Spinal cord (tissue), 9 donors: ENCODE measurements at regions not wholly inside any gene's neighbourhood (a gene's known extent, or its start where the extent isn't known, plus 50 kb on each side); places are given as distances from the start of the nearest gene placed in this dataset.

Experiments
- DNase-seq, 6 donors: peaks; one replicate each; pipeline versions ENCODE4 v3.0.0 to v3.0.0-alpha.2; 2013 to 2015; ENCODE audit warnings: low spot score in 6 of 6, low read depth in 4 of 6
- H3K27ac ChIP-seq: one replicate; pipeline ENCODE4 v1.5.1; 2013; ENCODE audit warnings: low read depth, low read length, control low read depth
- H3K27me3 ChIP-seq: one replicate; pipeline ENCODE4 v1.6.1; 2013; ENCODE audit warnings: low read length; ENCODE audit not compliant: control insufficient read depth, insufficient read depth
- H3K36me3 ChIP-seq: one replicate; pipeline ENCODE4 v1.6.1; 2013; ENCODE audit warnings: low read length; ENCODE audit not compliant: control insufficient read depth, insufficient read depth
- H3K4me1 ChIP-seq: one replicate; pipeline ENCODE4 v1.6.1; 2013; ENCODE audit warnings: low read length; ENCODE audit not compliant: control insufficient read depth, insufficient read depth
- H3K4me3 ChIP-seq: one replicate; pipeline ENCODE4 v1.5.1; 2013; ENCODE audit warnings: low read depth, low read length, control low read depth
- H3K9me3 ChIP-seq: one replicate; pipeline ENCODE4 v1.6.1; 2013; ENCODE audit warnings: low read length; ENCODE audit not compliant: control insufficient read depth, insufficient read depth
- WGBS: methylation state at CpG from one replicate; pipeline ENCODE4 v1.1.5; 2013; ENCODE audit warnings: missing lambda C conversion rate; ENCODE audit not compliant: insufficient coverage; 5-methylcytosine and 5-hydroxymethylcytosine counted together
- donor health status: healthy.

DNA sequence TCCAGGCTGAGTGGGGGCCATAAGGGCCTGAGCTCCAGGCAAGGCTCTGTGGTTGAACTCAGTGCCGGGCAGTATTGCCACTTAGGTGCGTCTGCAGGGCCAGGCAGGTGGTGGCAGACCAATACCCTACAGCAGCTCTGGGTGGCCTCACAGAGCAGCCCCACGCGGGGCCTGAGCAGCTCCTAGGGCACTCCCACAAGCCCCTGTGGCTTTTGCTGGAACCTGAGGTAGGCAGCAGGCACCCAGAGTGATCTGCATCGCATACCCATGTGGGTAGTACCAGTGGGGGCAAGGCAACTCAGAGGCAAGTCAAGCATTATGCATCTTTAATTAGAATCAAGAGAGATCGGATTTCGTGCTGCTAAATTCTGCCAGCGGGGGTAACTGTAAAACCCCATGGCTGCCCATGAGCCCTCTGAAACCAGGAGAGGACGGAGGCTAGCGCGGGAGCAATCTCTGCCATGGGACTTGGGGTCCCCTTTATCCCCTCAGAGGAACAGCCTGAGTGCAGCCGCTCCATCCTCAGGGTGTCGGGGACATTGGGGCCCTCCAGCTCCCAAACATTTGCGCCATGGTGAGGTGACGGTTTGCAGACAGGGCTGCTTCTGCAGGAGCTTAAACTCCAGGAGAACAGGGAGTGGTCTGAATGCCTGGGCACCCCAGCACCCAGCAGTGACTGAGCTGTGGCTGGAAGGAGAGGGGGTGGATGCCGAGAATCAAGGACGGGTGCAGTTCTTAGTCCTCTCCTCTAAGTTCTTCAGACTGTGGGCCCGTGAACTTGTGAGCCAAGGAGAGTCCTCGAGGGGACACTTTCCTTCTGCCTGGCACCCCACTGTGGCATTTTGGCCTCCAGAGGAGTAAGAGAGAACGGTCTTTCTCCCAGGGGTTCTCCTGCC lies 62.4 kb upstream of the PCSK6 start:
- DNase-seq, result no peak
- 89% methylated on average over 19 of the region's 20 CpGs for WGBS
- H3K36me3 ChIP-seq, result no peaks in the 10 kb centered on the region
- no peaks in the 10 kb centered on the region for H3K4me1 ChIP-seq
- H3K27ac ChIP-seq, result no peak overlapping the region
- no peak overlapping the region for H3K4me3 ChIP-seq
- H3K9me3 ChIP-seq, result no peaks in the 10 kb centered on the region
- H3K27me3 ChIP-seq, result no peaks in the 10 kb centered on the region

DNA sequence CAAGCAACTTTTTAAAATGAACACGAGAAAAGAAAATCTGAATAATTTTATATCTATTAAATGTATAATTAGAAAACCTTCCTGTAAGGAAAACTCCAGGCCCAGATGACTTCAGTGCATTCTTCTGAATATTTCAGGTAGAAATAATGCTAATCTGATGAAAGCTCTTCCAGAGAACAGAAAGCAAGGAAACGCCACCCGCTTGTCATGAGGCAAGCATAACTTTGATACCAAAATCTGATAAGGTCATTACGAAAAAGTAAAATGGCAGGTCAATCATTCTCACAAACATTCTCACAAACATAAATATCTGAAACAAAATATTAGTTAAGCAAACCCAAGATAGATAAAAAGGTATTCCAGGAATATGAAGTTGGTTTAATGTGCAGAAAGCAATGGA lies 60.6 kb upstream of the PCSK6 start:
- WGBS, result 100% methylated on average over 1 of the region's 4 CpGs
- Histone ChIP-seq H3K27me3 (no peaks in the 10 kb centered on the region), H3K4me3 (no peak overlapping the region), H3K36me3 (no peaks in the 10 kb centered on the region), H3K4me1 (no peaks in the 10 kb centered on the region), H3K27ac (no peak overlapping the region), H3K9me3 (no peaks in the 10 kb centered on the region)
- no peak for DNase-seq

DNA sequence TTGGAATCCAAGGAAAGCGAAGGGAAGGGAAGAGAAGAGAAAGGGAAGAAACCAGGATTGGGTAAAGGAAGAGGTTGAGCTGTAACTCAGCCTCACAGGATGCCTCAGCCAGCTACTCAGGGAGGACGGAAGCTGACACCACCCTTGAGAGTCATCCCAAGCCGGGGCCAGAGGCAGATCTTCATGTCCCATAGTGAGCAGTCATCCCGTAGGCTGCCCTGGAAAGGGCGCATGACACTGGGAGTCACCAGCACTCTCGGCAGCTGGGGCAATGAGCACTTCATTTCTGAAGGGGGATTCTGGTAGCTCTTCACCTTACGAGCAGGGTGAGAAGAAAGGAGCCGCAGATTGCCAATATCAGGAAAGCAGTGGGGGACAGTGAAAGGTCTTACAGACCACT lies 60.1 kb upstream of the PCSK6 start:
- DNase-seq, result no peak
- 70% methylated on average over 7 of the region's 8 CpGs for WGBS
- no peak overlapping the region for H3K27ac ChIP-seq
- no peaks in the 10 kb centered on the region for H3K4me1 ChIP-seq
- no peaks in the 10 kb centered on the region for H3K9me3 ChIP-seq
- no peak overlapping the region for H3K4me3 ChIP-seq
- H3K27me3 ChIP-seq, result no peaks in the 10 kb centered on the region
- H3K36me3 ChIP-seq, result no peaks in the 10 kb centered on the region

DNA sequence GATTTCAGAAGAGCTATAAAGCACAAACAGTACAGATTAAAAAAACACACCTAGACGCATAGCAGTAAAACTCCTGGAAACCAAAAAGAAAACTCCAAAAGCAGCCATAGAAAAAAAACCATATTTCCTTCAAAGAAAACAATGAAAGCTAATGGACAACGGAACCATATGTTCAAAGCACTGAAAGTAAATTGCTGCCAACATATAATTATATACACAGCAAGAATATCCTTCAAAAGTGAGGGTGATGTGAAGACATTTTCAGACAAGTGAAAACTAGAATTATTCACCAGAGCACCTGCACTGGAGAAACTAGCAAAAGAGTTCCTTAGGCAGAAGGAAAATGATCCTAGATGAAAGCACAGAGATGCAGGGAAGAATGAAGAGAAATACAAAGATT lies 58.2 kb upstream of the PCSK6 start:
- Histone ChIP-seq H3K9me3 (no peaks in the 10 kb centered on the region), H3K27ac (no peak overlapping the region), H3K36me3 (no peaks in the 10 kb centered on the region), H3K27me3 (no peaks in the 10 kb centered on the region), H3K4me1 (no peaks in the 10 kb centered on the region), H3K4me3 (no peak overlapping the region)
- DNase-seq, result no peak
- WGBS, result no CpG with 5 or more reads among the region's 2 CpGs

DNA sequence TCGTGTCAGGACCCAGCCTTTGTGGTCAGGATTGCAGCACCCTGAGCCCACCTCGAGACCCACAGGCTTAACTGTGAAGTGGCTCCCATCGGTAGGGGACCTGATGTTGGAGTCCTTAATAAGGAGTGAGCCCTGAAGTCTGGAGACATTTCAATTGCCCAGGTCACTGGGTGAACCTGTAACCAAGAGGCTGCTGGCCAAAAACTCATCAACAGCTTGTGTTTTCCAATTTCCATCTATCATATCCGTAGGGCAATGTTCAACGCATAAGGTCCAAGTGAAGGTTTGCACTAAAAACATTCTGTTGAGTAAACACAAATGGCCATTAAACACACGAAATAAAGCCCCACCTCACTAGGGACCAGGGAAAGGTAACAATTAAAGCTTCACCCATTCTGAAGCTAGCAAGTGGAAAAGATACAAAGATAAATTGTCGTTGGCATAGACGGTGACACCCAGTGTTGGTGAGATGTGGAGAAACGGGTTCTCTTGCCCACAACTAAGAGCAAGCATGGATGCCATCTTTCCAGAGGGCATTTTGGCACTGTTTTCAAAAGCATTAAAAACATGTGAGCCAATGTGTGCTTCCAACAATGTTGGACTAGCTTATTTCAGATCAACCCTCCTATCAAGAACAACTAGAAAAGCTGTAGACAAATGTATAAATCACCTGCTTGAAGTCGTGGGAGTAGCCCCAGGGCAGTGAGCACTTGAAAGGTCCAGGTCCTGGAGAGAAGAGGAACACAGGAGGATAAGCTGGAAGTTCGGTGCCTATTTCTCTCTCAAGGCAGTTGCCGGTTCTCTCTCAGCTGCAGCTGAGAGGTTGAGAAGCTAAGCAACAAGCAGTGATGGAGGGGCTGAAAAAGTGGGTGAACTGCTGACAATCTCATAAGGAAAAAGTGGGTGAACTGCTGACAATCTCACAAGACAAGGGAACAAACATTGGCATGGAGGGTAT lies 56.3 kb upstream of the PCSK6 start:
- H3K4me1 ChIP-seq, result no peaks in the 10 kb centered on the region
- H3K27ac ChIP-seq, result no peak overlapping the region
- WGBS, result 72% methylated on average over 7 of the region's 12 CpGs
- no peaks in the 10 kb centered on the region for H3K36me3 ChIP-seq
- no peaks in the 10 kb centered on the region for H3K27me3 ChIP-seq
- H3K9me3 ChIP-seq, result no peaks in the 10 kb centered on the region
- DNase-seq, result no peak
- no peak overlapping the region for H3K4me3 ChIP-seq

DNA sequence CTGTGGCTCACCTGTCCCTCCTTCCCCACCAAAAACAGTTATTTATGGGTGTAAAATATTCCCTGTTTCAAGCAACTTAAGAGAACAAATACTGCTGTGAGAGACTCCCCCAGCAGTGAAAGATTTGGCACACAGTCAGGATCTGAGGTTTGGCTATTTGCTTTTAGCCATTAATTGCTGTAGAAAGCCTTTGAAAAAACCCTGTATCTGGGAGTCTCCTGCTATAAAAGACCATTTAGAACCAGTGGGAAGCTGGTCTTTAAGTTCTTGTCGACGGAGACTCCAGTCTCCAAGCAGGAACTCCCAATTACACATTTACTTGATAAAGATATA lies 55.1 kb upstream of the PCSK6 start:
- H3K9me3 ChIP-seq, result no peaks in the 10 kb centered on the region
- no peaks in the 10 kb centered on the region for H3K27me3 ChIP-seq
- DNase-seq, result peak in 2 of 6 donors; percentile 29 to 57
- WGBS, result no CpG with 5 or more reads among the region's 2 CpGs
- H3K4me1 ChIP-seq, result no peaks in the 10 kb centered on the region
- no peak overlapping the region for H3K27ac ChIP-seq
- no peaks in the 10 kb centered on the region for H3K36me3 ChIP-seq
- H3K4me3 ChIP-seq, result no peak overlapping the region

DNA sequence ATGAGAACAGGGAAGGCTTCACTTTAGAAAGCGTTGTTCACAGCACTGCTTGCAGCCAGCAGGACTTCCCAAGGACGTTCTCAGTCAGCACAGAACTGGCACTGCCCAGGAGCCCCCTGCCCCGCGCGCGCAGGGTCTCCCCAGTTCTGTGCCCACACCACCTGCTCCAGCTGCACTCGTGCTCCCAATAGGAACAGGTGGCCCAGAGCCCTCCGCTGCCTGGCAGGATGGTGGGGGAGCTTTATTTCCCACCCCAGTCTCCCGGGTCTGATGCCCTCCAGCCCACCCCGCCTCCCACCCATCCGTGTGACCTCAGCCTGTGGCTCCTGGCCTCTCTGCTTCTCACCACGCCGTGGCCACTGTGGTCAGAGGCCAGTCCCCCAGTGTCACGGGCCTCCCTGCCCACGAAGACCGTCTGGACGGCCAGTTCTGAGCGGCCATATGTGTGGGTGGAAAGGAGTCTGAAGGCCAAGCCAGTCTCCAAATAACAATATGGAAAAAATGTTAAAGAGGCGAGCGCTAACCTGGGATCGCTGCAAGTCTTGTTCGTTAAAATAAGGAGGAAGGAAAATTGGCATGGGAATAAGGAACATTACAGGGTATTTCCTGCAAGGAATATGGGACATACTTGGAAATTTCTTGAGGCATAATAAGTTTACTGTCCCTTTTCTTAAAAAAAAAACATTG lies 54.6 kb upstream of the PCSK6 start:
- no peak for DNase-seq
- no peaks in the 10 kb centered on the region for H3K27me3 ChIP-seq
- WGBS, result 57% methylated on average over 12 of the region's 22 CpGs

DNA sequence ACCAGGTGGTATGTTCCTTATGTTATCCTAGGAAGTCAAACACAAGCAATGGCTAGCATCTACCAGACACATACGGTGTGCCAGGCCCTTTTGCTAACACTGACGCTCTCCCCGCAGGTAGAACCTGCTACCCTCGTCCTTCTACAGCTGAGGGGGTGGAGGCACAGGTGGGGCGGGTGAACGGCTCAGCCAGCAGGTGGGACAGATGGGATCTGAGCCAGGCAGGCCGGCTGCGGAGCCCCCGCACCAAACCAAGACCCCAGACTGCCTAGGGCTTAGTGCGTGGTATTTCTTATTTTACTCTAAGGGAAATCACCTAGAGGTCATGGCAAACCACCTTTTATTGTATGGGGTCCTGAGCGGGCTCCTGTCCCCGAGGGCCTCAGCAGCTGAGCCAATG lies 53.9 kb upstream of the PCSK6 start:
- Histone ChIP-seq H3K4me3 (no peak overlapping the region), H3K9me3 (no peaks in the 10 kb centered on the region), H3K27ac (no peak overlapping the region), H3K36me3 (no peaks in the 10 kb centered on the region), H3K4me1 (no peaks in the 10 kb centered on the region), H3K27me3 (no peaks in the 10 kb centered on the region)
- WGBS, result 87% methylated on average over 9 of the region's 12 CpGs
- no peak for DNase-seq

More for the DNA sequence above, 54.6 kb upstream of the PCSK6 start:
- Histone ChIP-seq H3K9me3 (no peaks in the 10 kb centered on the region), H3K4me1 (no peaks in the 10 kb centered on the region), H3K36me3 (no peaks in the 10 kb centered on the region), H3K4me3 (no peak overlapping the region), H3K27ac (no peak overlapping the region)

DNA sequence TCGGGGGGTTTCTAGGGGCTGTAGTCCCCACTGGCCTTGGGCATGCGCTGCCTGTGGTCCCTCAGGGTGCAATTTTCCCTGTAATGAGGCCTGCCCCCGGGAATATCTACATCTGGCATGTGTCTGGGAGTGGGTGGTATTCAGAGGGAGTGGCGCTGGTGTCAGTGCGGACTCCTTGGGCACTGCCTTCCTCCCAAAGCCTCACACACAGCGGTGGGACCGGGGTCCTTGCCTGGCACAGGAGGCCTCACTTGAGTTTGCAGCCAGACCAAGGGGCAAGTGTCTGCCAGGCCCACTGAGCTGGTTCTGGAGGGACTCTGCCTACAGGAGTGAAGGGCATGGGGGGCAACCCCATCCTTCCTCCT lies 53.5 kb upstream of the PCSK6 start:
- Histone ChIP-seq H3K27me3 (no peaks in the 10 kb centered on the region), H3K9me3 (no peaks in the 10 kb centered on the region), H3K4me3 (no peak overlapping the region), H3K4me1 (no peaks in the 10 kb centered on the region), H3K36me3 (no peaks in the 10 kb centered on the region), H3K27ac (no peak overlapping the region)
- 88% methylated on average over 4 of the region's 7 CpGs for WGBS
- DNase-seq, result no peak
